ENCODE measurements at regions not wholly inside any gene's neighbourhood (a gene's known extent, or its start where the extent isn't known, plus 50 kb on each side); places are given as distances from the start of the nearest gene placed in this dataset.

GRCh38 chr20:60085551-60086132 lies 127.4 kb downstream of the CDH26 start:
- Histone ChIP-seq H3K36me3 (ENCODE audit: control insufficient read depth, insufficient read depth, low read length) (no peaks in the 10 kb centered on the region), H3K27me3 (ENCODE audit: control insufficient read depth, insufficient read depth, low read length) (peaks cover 38% of the 10 kb centered on the region), H3K9ac (ENCODE audit: low read length) (no peak overlapping the region)

GRCh38 chr20:60086821-60087562 lies 128.8 kb downstream of the CDH26 start:
- Histone ChIP-seq H3K9ac (ENCODE audit: low read length) (no peak overlapping the region), H3K27me3 (ENCODE audit: control insufficient read depth, insufficient read depth, low read length) (peaks cover 38% of the 10 kb centered on the region), H3K4me3 (ENCODE audit: low read length) (no peak overlapping the region), H3K36me3 (ENCODE audit: control insufficient read depth, insufficient read depth, low read length) (no peaks in the 10 kb centered on the region), H3K9me3 (ENCODE audit: control insufficient read depth, low read length) (no peaks in the 10 kb centered on the region), H3K4me1 (ENCODE audit: control insufficient read depth, insufficient read depth, low read length) (no peaks in the 10 kb centered on the region)

More at GRCh38 chr20:60085551-60086132, 127.4 kb downstream of the CDH26 start:
- Histone ChIP-seq H3K9me3 (ENCODE audit: control insufficient read depth, low read length) (no peaks in the 10 kb centered on the region), H3K4me1 (ENCODE audit: control insufficient read depth, insufficient read depth, low read length) (no peaks in the 10 kb centered on the region), H3K4me3 (ENCODE audit: low read length) (no peak overlapping the region)

- Histone ChIP-seq H3K4me1 (ENCODE audit: control insufficient read depth, insufficient read depth, low read length) (no peaks in the 10 kb centered on the region), H3K36me3 (ENCODE audit: control insufficient read depth, insufficient read depth, low read length) (no peaks in the 10 kb centered on the region), H3K27me3 (ENCODE audit: control insufficient read depth, insufficient read depth, low read length) (peaks cover 38% of the 10 kb centered on the region), H3K9me3 (ENCODE audit: control insufficient read depth, low read length) (no peaks in the 10 kb centered on the region), H3K9ac (ENCODE audit: low read length) (no peak overlapping the region), H3K4me3 (ENCODE audit: low read length) (no peak overlapping the region)
Observed at GRCh38 chr20:60087563-60088105, 129.4 kb downstream of the CDH26 start.

GRCh38 chr20:60088236-60088635 lies 130.0 kb downstream of the CDH26 start:
- Histone ChIP-seq H3K9me3 (ENCODE audit: control insufficient read depth, low read length) (no peaks in the 10 kb centered on the region), H3K9ac (ENCODE audit: low read length) (no peak overlapping the region), H3K4me3 (ENCODE audit: low read length) (no peak overlapping the region), H3K27me3 (ENCODE audit: control insufficient read depth, insufficient read depth, low read length) (peaks cover 38% of the 10 kb centered on the region), H3K36me3 (ENCODE audit: control insufficient read depth, insufficient read depth, low read length) (no peaks in the 10 kb centered on the region), H3K4me1 (ENCODE audit: control insufficient read depth, insufficient read depth, low read length) (no peaks in the 10 kb centered on the region)

GRCh38 chr20:60090631-60091030 lies 132.4 kb downstream of the CDH26 start:
- no peaks in the 10 kb centered on the region for H3K9me3 ChIP-seq (ENCODE audit: control insufficient read depth, low read length)
- H3K27me3 ChIP-seq (ENCODE audit: control insufficient read depth, insufficient read depth, low read length) = peaks cover 30% of the 10 kb centered on the region
- no peaks in the 10 kb centered on the region for H3K36me3 ChIP-seq (ENCODE audit: control insufficient read depth, insufficient read depth, low read length)
- H3K4me3 ChIP-seq (ENCODE audit: low read length) = no peak overlapping the region
- no peak overlapping the region for H3K9ac ChIP-seq (ENCODE audit: low read length)
- no peaks in the 10 kb centered on the region for H3K4me1 ChIP-seq (ENCODE audit: control insufficient read depth, insufficient read depth, low read length)

- H3K36me3 ChIP-seq (ENCODE audit: control insufficient read depth, insufficient read depth, low read length) = no peaks in the 10 kb centered on the region
- no peak overlapping the region for H3K9ac ChIP-seq (ENCODE audit: low read length)
- no peaks in the 10 kb centered on the region for H3K4me1 ChIP-seq (ENCODE audit: control insufficient read depth, insufficient read depth, low read length)
- peaks cover 23% of the 10 kb centered on the region for H3K27me3 ChIP-seq (ENCODE audit: control insufficient read depth, insufficient read depth, low read length)
- no peak overlapping the region for H3K4me3 ChIP-seq (ENCODE audit: low read length)
- no peaks in the 10 kb centered on the region for H3K9me3 ChIP-seq (ENCODE audit: control insufficient read depth, low read length)
Observed at GRCh38 chr20:60091305-60091704, 133.1 kb downstream of the CDH26 start.

GRCh38 chr20:60091861-60092260 lies 133.6 kb downstream of the CDH26 start:
- H3K9me3 ChIP-seq (ENCODE audit: control insufficient read depth, low read length) = no peaks in the 10 kb centered on the region
- no peaks in the 10 kb centered on the region for H3K4me1 ChIP-seq (ENCODE audit: control insufficient read depth, insufficient read depth, low read length)
- H3K9ac ChIP-seq (ENCODE audit: low read length) = no peak overlapping the region
- H3K27me3 ChIP-seq (ENCODE audit: control insufficient read depth, insufficient read depth, low read length) = peaks cover 19% of the 10 kb centered on the region
- H3K36me3 ChIP-seq (ENCODE audit: control insufficient read depth, insufficient read depth, low read length) = no peaks in the 10 kb centered on the region
- H3K4me3 ChIP-seq (ENCODE audit: low read length) = no peak overlapping the region

GRCh38 chr20:60092729-60093128 lies 134.5 kb downstream of the CDH26 start:
- H3K9me3 ChIP-seq (ENCODE audit: control insufficient read depth, low read length) = no peaks in the 10 kb centered on the region
- H3K4me1 ChIP-seq (ENCODE audit: control insufficient read depth, insufficient read depth, low read length) = no peaks in the 10 kb centered on the region
- no peak overlapping the region for H3K4me3 ChIP-seq (ENCODE audit: low read length)
- H3K36me3 ChIP-seq (ENCODE audit: control insufficient read depth, insufficient read depth, low read length) = no peaks in the 10 kb centered on the region
- no peak overlapping the region for H3K9ac ChIP-seq (ENCODE audit: low read length)
- peaks cover 12% of the 10 kb centered on the region for H3K27me3 ChIP-seq (ENCODE audit: control insufficient read depth, insufficient read depth, low read length)

- Histone ChIP-seq H3K27me3 (ENCODE audit: control insufficient read depth, insufficient read depth, low read length) (peaks cover 3% of the 10 kb centered on the region), H3K9ac (ENCODE audit: low read length) (no peak overlapping the region)
Observed at GRCh38 chr20:60095456-60095855, 137.2 kb downstream of the CDH26 start.

GRCh38 chr20:60096166-60096565 lies 137.9 kb downstream of the CDH26 start:
- Histone ChIP-seq H3K27me3 (ENCODE audit: control insufficient read depth, insufficient read depth, low read length) (peaks cover 3% of the 10 kb centered on the region), H3K4me1 (ENCODE audit: control insufficient read depth, insufficient read depth, low read length) (no peaks in the 10 kb centered on the region), H3K9ac (ENCODE audit: low read length) (no peak overlapping the region), H3K36me3 (ENCODE audit: control insufficient read depth, insufficient read depth, low read length) (no peaks in the 10 kb centered on the region), H3K4me3 (ENCODE audit: low read length) (no peak overlapping the region), H3K9me3 (ENCODE audit: control insufficient read depth, low read length) (no peaks in the 10 kb centered on the region)

More at GRCh38 chr20:60095456-60095855, 137.2 kb downstream of the CDH26 start:
- H3K4me3 ChIP-seq (ENCODE audit: low read length) = no peak overlapping the region
- H3K4me1 ChIP-seq (ENCODE audit: control insufficient read depth, insufficient read depth, low read length) = no peaks in the 10 kb centered on the region
- no peaks in the 10 kb centered on the region for H3K36me3 ChIP-seq (ENCODE audit: control insufficient read depth, insufficient read depth, low read length)
- no peaks in the 10 kb centered on the region for H3K9me3 ChIP-seq (ENCODE audit: control insufficient read depth, low read length)

- no peaks in the 10 kb centered on the region for H3K36me3 ChIP-seq (ENCODE audit: control insufficient read depth, insufficient read depth, low read length)
- no peak overlapping the region for H3K9ac ChIP-seq (ENCODE audit: low read length)
- H3K4me3 ChIP-seq (ENCODE audit: low read length) = no peak overlapping the region
- no peaks in the 10 kb centered on the region for H3K9me3 ChIP-seq (ENCODE audit: control insufficient read depth, low read length)
- H3K27me3 ChIP-seq (ENCODE audit: control insufficient read depth, insufficient read depth, low read length) = peaks cover 3% of the 10 kb centered on the region
- H3K4me1 ChIP-seq (ENCODE audit: control insufficient read depth, insufficient read depth, low read length) = no peaks in the 10 kb centered on the region
Observed at GRCh38 chr20:60097285-60097684, 139.1 kb downstream of the CDH26 start.

- Histone ChIP-seq H3K9ac (ENCODE audit: low read length) (no peak overlapping the region), H3K4me3 (ENCODE audit: low read length) (no peak overlapping the region), H3K27me3 (ENCODE audit: control insufficient read depth, insufficient read depth, low read length) (peaks cover 3% of the 10 kb centered on the region), H3K4me1 (ENCODE audit: control insufficient read depth, insufficient read depth, low read length) (no peaks in the 10 kb centered on the region), H3K9me3 (ENCODE audit: control insufficient read depth, low read length) (no peaks in the 10 kb centered on the region), H3K36me3 (ENCODE audit: control insufficient read depth, insufficient read depth, low read length) (no peaks in the 10 kb centered on the region)
Observed at GRCh38 chr20:60100780-60101179, 142.6 kb downstream of the CDH26 start.
